Lower lobe of right lung (tissue), 2 donors: ENCODE measurements at regions not wholly inside any gene's neighbourhood (a gene's known extent, or its start where the extent isn't known, plus 50 kb on each side); places are given as distances from the start of the nearest gene placed in this dataset.
"Not testable (repeated sequence)": the region's sequence is repeated elsewhere in the genome, so short reads cannot be mapped to it uniquely, and the experiment has no call there.

Experiments used
- ATAC-seq, 2 donors: fragments of 200-7000 bp; cut with Tn5 transposase; one replicate each; pipeline ENCODE4 v1.9.1; 2020 to 2022; ENCODE audit warnings: mild to moderate bottlenecking in 2 of 2, moderate library complexity in 2 of 2
- DNase-seq: peaks from one replicate; pipeline ENCODE4 v3.0.0-alpha.2; 2020
- H3K27ac ChIP-seq: fragments of 200-600 bp; one replicate; pipeline ENCODE4 v1.8.0; 2022
- H3K27me3 ChIP-seq: fragments of 200-600 bp; one replicate; pipeline ENCODE4 v1.8.0; 2022; ENCODE audit warnings: low read depth
- H3K36me3 ChIP-seq: fragments of 200-600 bp; one replicate; pipeline ENCODE4 v1.8.0; 2022; ENCODE audit warnings: mild to moderate bottlenecking
- H3K4me1 ChIP-seq: fragments of 200-600 bp; one replicate; pipeline ENCODE4 v1.8.0; 2022
- H3K4me3 ChIP-seq: fragments of 200-600 bp; one replicate; pipeline ENCODE4 v1.8.0; 2022; ENCODE audit warnings: mild to moderate bottlenecking
- H3K9me3 ChIP-seq: fragments of 200-600 bp; one replicate; pipeline ENCODE4 v1.8.0; 2022
- CTCF ChIP-seq: fragments of 200-600 bp; IDR thresholded peaks from one replicate; pipeline ENCODE4 v1.8.0; 2022; ENCODE audit warnings: antibody characterized with exemption, mild to moderate bottlenecking
- intact Hi-C: fragments of 100-400 bp; cut with DNase I; formaldehyde crosslinking; loops from one replicate; pipeline ENCODE4 v1.11.0; 2022
- donor health status: DM: no; HTN: yes; CAD: no; lungs with severe emphysema.

GRCh38 chrX:7372825-7373525 is 225.0 kb upstream of the PUDP start:
- no peak for TF ChIP-seq CTCF
- Histone ChIP-seq H3K36me3 (no peaks in the 10 kb centered on the region), H3K27me3 (no peaks in the 10 kb centered on the region), H3K27ac (no peak overlapping the region), H3K4me3 (no peak overlapping the region), H3K4me1 (no peaks in the 10 kb centered on the region), H3K9me3 (no peaks in the 10 kb centered on the region)
- intact Hi-C loops: no loop called here
- ATAC-seq: no peak
- DNase-seq: no peak

- TF ChIP-seq CTCF: no peak
- H3K27ac ChIP-seq: no peak overlapping the region
- H3K4me1 ChIP-seq: no peaks in the 10 kb centered on the region
- DNase-seq: no peak
- no peaks in the 10 kb centered on the region for H3K36me3 ChIP-seq
- H3K9me3 ChIP-seq: no peaks in the 10 kb centered on the region
- no peak overlapping the region for H3K4me3 ChIP-seq
- ATAC-seq: no peak
- no peaks in the 10 kb centered on the region for H3K27me3 ChIP-seq
- intact Hi-C loops: no loop called here
Measured at GRCh38 chrX:7362111-7362510, 214.2 kb upstream of the PUDP start.

GRCh38 chrX:7351926-7352325 is 204.0 kb upstream of the PUDP start:
- DNase-seq (no peak), ATAC-seq (no peak)
- TF ChIP-seq CTCF: no peak
- Histone ChIP-seq H3K4me3 (no peak overlapping the region), H3K27me3 (no peaks in the 10 kb centered on the region), H3K9me3 (no peaks in the 10 kb centered on the region), H3K27ac (no peak overlapping the region), H3K4me1 (no peaks in the 10 kb centered on the region), H3K36me3 (no peaks in the 10 kb centered on the region)
- intact Hi-C loops: no loop called here

- DNase-seq: no peak
- H3K4me1 ChIP-seq: no peaks in the 10 kb centered on the region
- no peaks in the 10 kb centered on the region for H3K36me3 ChIP-seq
- intact Hi-C loops: no loop called here
- no peaks in the 10 kb centered on the region for H3K9me3 ChIP-seq
- no peak overlapping the region for H3K4me3 ChIP-seq
- H3K27me3 ChIP-seq: no peaks in the 10 kb centered on the region
- TF ChIP-seq CTCF: no peak
- no peak for ATAC-seq
- H3K27ac ChIP-seq: no peak overlapping the region
Measured at GRCh38 chrX:7347465-7347864, 199.5 kb upstream of the PUDP start.

GRCh38 chrX:7346021-7346420 is 198.1 kb upstream of the PUDP start:
- Histone ChIP-seq H3K27me3 (no peaks in the 10 kb centered on the region), H3K36me3 (no peaks in the 10 kb centered on the region), H3K4me3 (no peak overlapping the region), H3K9me3 (no peaks in the 10 kb centered on the region), H3K27ac (no peak overlapping the region), H3K4me1 (no peaks in the 10 kb centered on the region)
- TF ChIP-seq CTCF: no peak
- intact Hi-C loops: no loop called here
- DNase-seq: no peak
- ATAC-seq: no peak

- Histone ChIP-seq H3K27ac (no peak overlapping the region), H3K4me3 (no peak overlapping the region), H3K27me3 (no peaks in the 10 kb centered on the region), H3K36me3 (no peaks in the 10 kb centered on the region), H3K4me1 (no peaks in the 10 kb centered on the region), H3K9me3 (no peaks in the 10 kb centered on the region)
- ATAC-seq (no peak), DNase-seq (no peak)
- TF ChIP-seq CTCF: no peak
- intact Hi-C loops: no loop called here
Measured at GRCh38 chrX:7343181-7343580, 195.2 kb upstream of the PUDP start.

- ATAC-seq, H3K4me1 ChIP-seq, DNase-seq, H3K9me3 ChIP-seq, H3K36me3 ChIP-seq, H3K4me3 ChIP-seq, H3K27me3 ChIP-seq, intact Hi-C loops, H3K27ac ChIP-seq: not testable (repeated sequence)
Measured at GRCh38 chrX:7335816-7336362, 187.9 kb upstream of the PUDP start.
